GM23248 (cell line): ENCODE measurements at regions not wholly inside any gene's neighbourhood (a gene's known extent, or its start where the extent isn't known, plus 50 kb on each side); places are given as distances from the start of the nearest gene placed in this dataset.

ENCODE experiments used
- DNase-seq: peaks from one replicate; pipeline ENCODE4 v3.0.0-alpha.2; 2015
- H2AFZ ChIP-seq: fragments of 200-600 bp; sonication (generic); 2 replicates; pipeline ENCODE4 v1.6.1; 2016; ENCODE audit warnings: antibody characterized with exemption
- H3F3A ChIP-seq: fragments of 200-600 bp; sonication (generic); 2 replicates; pipeline ENCODE4 v1.6.1; 2016; ENCODE audit warnings: mild to moderate bottlenecking, antibody characterized with exemption, mixed run types; ENCODE audit not compliant: insufficient read depth
- H3K27ac ChIP-seq: fragments of 200-600 bp; sonication (generic); 2 replicates; pipeline ENCODE4 v1.5.1; 2016; ENCODE audit warnings: mild to moderate bottlenecking
- H3K27me3 ChIP-seq: fragments of 200-600 bp; sonication (generic); replicated peaks from 2 replicates; pipeline ENCODE4 v1.6.1; 2016; ENCODE audit warnings: mild to moderate bottlenecking; ENCODE audit not compliant: insufficient read depth
- H3K36me3 ChIP-seq: fragments of 200-600 bp; sonication (generic); 2 replicates; pipeline ENCODE4 v1.6.1; 2016; ENCODE audit warnings: low read depth, mild to moderate bottlenecking
- H3K4me1 ChIP-seq: fragments of 200-600 bp; sonication (generic); 2 replicates; pipeline ENCODE4 v1.6.1; 2016; ENCODE audit warnings: mild to moderate bottlenecking; ENCODE audit not compliant: insufficient read depth
- H3K4me2 ChIP-seq: fragments of 200-600 bp; sonication (generic); one replicate; pipeline ENCODE4 v1.6.1; 2016; ENCODE audit warnings: mild to moderate bottlenecking; ENCODE audit not compliant: unreplicated experiment
- H3K4me3 ChIP-seq: fragments of 200-600 bp; sonication (generic); 2 replicates; pipeline ENCODE4 v1.5.1; 2016; ENCODE audit warnings: mild to moderate bottlenecking
- H3K79me2 ChIP-seq: fragments of 200-600 bp; sonication (generic); 2 replicates; pipeline ENCODE4 v1.6.1; 2016; ENCODE audit warnings: mild to moderate bottlenecking; ENCODE audit not compliant: insufficient read depth
- H3K9ac ChIP-seq: fragments of 200-600 bp; sonication (generic); 2 replicates; pipeline ENCODE4 v1.6.1; 2016; ENCODE audit warnings: mild to moderate bottlenecking
- H3K9me2 ChIP-seq: fragments of 200-600 bp; sonication (generic); 2 replicates; pipeline ENCODE4 v1.6.1; 2016; ENCODE audit warnings: mixed run types, mild to moderate bottlenecking, moderate library complexity; ENCODE audit not compliant: insufficient read depth
- H3K9me3 ChIP-seq: fragments of 200-600 bp; sonication (generic); one replicate; pipeline ENCODE4 v1.6.1; 2017; ENCODE audit warnings: low read depth
- H4K20me1 ChIP-seq: fragments of 200-600 bp; sonication (generic); 2 replicates; pipeline ENCODE4 v1.6.0; 2016; ENCODE audit not compliant: insufficient read depth
- EZH2 ChIP-seq: fragments of 200-600 bp; sonication (generic); IDR thresholded peaks from 2 replicates; pipeline ENCODE4 v1.6.1; 2018; ENCODE audit warnings: antibody characterized with exemption, mild to moderate bottlenecking; ENCODE audit not compliant: insufficient read depth, poor library complexity, severe bottlenecking
- EZH2phosphoT487 ChIP-seq: fragments of 200-600 bp; sonication (generic); IDR thresholded peaks from 2 replicates; pipeline ENCODE4 v1.6.1; 2018; ENCODE audit warnings: antibody characterized with exemption, moderate library complexity, mild to moderate bottlenecking, low read depth; ENCODE audit not compliant: insufficient read depth
- WGBS, 2 experiments: methylation state at CpG; one replicate each; pipeline ENCODE4 v1.1.6; 2015 to 2017; ENCODE audit warnings: low lambda C conversion rate in 2 of 2, low coverage in 1 of 2; ENCODE audit errors: missing lambda C conversion rate in 2 of 2; 5-methylcytosine and 5-hydroxymethylcytosine counted together
- in situ Hi-C: fragments of 300-500 bp; cut with MboI; formaldehyde crosslinking; loops from 2 replicates; pipeline ENCODE4 v1.15.0; 2020

DNA sequence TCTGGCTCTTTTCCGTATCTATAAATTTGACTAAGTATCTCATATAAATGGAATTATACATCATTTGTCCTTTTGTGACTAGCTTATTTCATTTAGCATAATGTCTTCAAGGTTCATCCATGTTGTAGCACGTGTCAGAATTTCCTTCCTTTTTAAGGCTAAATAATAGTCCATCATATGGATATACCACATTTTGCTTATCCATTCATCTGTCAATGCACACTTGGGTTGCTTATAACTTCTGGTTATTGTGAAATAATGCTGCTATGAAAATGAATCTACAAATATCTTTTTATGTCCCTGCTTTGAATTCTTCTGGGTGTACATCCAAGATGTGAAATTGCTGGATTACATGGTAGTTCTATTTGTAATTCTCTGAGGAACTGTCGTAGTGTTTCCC lies 119.6 kb downstream of the RHOU start:
- no peak for DNase-seq
- H3K9me3 ChIP-seq, result no peaks in the 10 kb centered on the region
- 0 out of 2 replicates have a peak, but pooled peaks cover 2% of the 10 kb centered on the region for H3F3A ChIP-seq
- no peak for TF ChIP-seq EZH2
- TF ChIP-seq EZH2phosphoT487, result no peak
- H3K4me2 ChIP-seq, result no peak overlapping the region
- 69 to 71% methylated on average over 3 of the region's 3 CpGs for WGBS, 2 experiments
- H4K20me1 ChIP-seq, result no peaks in the 10 kb centered on the region
- no peaks in the 10 kb centered on the region for H3K36me3 ChIP-seq
- no peaks in the 10 kb centered on the region for H3K4me1 ChIP-seq
- H3K27ac ChIP-seq, result no peak overlapping the region
- in situ Hi-C loops, result no loop called here
- H3K9ac ChIP-seq, result no peak overlapping the region
- no peaks in the 10 kb centered on the region for H3K79me2 ChIP-seq
- H3K9me2 ChIP-seq, result no peaks in the 10 kb centered on the region
- H3K27me3 ChIP-seq, result peaks cover 12% of the 10 kb centered on the region
- no peak overlapping the region for H3K4me3 ChIP-seq
- no peak overlapping the region for H2AFZ ChIP-seq

DNA sequence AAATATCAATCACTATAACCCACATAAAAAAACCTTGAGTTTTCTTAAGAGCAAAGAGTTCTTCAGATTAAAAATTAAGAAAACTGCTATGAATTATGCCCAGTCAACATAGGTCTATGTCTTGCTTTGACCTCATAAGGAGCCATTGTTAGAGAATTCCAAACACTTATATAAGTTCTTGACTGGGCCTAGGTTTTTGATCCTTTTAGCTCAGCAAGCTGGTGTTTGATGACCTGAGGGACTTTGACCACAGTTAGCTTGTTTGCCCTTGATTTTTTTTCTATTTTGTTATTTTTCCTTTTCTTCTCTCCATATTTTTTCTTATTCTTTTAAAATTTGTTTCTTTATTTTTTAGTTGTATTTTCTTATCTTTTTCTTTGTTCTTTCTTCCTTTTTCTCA lies 122.3 kb downstream of the RHOU start:
- H3K79me2 ChIP-seq, result no peaks in the 10 kb centered on the region
- H3K4me2 ChIP-seq, result no peak overlapping the region
- no peak overlapping the region for H3K27ac ChIP-seq
- in situ Hi-C loops, result no loop called here
- H2AFZ ChIP-seq, result no peak overlapping the region
- H4K20me1 ChIP-seq, result no peaks in the 10 kb centered on the region
- peaks cover 18% of the 10 kb centered on the region for H3K4me1 ChIP-seq
- H3K9me2 ChIP-seq, result no peaks in the 10 kb centered on the region
- H3K9ac ChIP-seq, result no peak overlapping the region
- H3F3A ChIP-seq, result peaks cover 15% of the 10 kb centered on the region; the same call in 1 of the 2 replicates
- H3K27me3 ChIP-seq, result peaks cover 12% of the 10 kb centered on the region
- H3K36me3 ChIP-seq, result no peaks in the 10 kb centered on the region
- DNase-seq, result no peak
- no peak overlapping the region for H3K4me3 ChIP-seq
- TF ChIP-seq EZH2phosphoT487 (no peak), EZH2 (no peak)
- H3K9me3 ChIP-seq, result no peaks in the 10 kb centered on the region

DNA sequence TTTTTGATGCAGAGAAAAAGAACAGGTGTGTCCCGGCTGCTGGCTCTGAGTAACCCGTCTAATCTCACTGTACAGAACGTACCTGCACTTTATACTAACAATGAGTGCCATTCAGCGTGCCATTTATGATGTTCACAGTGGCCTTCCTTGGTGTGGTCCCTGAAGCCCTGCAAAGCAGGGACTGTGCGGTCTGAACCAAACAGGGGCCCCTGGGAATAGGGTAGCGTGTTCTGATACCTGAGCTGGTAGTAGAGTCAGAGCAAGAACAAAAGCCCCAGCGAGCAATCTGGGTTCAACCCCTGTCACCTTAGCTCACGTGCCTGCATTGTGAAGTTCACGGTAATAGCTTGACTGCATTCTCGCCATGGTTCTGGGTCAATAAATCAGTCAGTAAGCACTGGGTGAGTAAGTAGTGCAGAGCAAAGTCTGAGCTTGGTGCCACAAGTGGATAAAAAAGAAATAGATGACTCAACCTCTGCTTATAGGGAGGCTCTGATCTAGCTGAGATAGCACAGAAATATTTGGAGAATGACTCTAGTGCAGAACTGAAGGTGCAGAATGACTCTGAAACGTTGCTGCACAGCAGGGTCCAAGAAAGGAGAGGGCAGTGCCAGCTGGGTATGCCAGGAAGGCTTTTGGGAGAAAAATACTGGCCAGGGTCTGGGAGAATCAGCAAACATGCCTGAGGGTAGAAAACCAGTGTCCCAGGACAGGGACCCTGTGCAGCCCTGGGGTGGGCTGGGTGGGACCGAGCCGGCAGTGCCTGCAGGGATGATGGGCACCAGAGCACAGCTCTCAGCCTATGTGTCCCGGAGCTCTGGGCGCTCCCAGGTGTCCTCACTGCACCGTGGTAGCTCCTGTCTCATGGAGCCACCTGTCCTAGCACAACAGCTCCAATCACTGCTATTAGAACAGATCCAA lies 125.9 kb downstream of the RHOU start:
- in situ Hi-C loops, result no loop called here
- H3K79me2 ChIP-seq, result no peaks in the 10 kb centered on the region
- no peak overlapping the region for H3K27ac ChIP-seq
- peaks cover 18% of the 10 kb centered on the region for H3K4me1 ChIP-seq
- no peak overlapping the region for H3K4me3 ChIP-seq
- no peaks in the 10 kb centered on the region for H3K9me2 ChIP-seq
- H3F3A ChIP-seq, result peaks cover 15% of the 10 kb centered on the region; the same call in 1 of the 2 replicates
- H3K27me3 ChIP-seq, result peaks cover 8% of the 10 kb centered on the region
- WGBS, 2 experiments, result 56 to 58% methylated on average over 16 of the region's 16 CpGs
- H3K36me3 ChIP-seq, result no peaks in the 10 kb centered on the region
- no peak overlapping the region for H2AFZ ChIP-seq
- TF ChIP-seq EZH2 (no peak), EZH2phosphoT487 (no peak)
- no peaks in the 10 kb centered on the region for H4K20me1 ChIP-seq
- H3K4me2 ChIP-seq, result no peak overlapping the region
- peak; percentile 92 for DNase-seq
- no peak overlapping the region for H3K9ac ChIP-seq
- H3K9me3 ChIP-seq, result no peaks in the 10 kb centered on the region

DNA sequence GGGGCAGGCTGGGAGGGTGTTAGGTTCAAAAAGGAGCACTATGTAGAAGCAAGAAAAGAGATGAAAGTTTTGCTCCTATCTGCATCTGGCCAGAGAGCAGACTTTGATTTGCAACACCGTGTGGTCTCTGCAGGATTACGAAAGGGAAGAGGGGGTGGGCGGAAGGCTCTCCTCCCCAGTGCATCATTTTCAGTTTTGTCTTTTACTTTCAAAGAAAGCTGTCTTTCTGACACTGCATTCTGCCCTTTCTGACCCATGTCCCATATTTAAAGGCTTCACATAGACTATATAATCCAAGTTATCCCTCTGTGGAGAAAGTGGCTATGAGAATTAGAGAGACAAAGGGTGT lies 126.5 kb downstream of the RHOU start:
- no peak overlapping the region for H3K4me2 ChIP-seq
- H4K20me1 ChIP-seq, result no peaks in the 10 kb centered on the region
- H3K4me3 ChIP-seq, result no peak overlapping the region
- TF ChIP-seq EZH2phosphoT487 (no peak), EZH2 (no peak)
- no peaks in the 10 kb centered on the region for H3K9me2 ChIP-seq
- no peaks in the 10 kb centered on the region for H3K36me3 ChIP-seq
- in situ Hi-C loops, result no loop called here
- no peak overlapping the region for H2AFZ ChIP-seq
- peak; percentile 23 for DNase-seq
- H3K79me2 ChIP-seq, result no peaks in the 10 kb centered on the region
- no peaks in the 10 kb centered on the region for H3K9me3 ChIP-seq
- H3K27ac ChIP-seq, result no peak overlapping the region
- H3K9ac ChIP-seq, result no peak overlapping the region
- H3K4me1 ChIP-seq, result peaks cover 18% of the 10 kb centered on the region
- 42 to 49% methylated on average over 3 of the region's 3 CpGs for WGBS, 2 experiments
- peaks cover 15% of the 10 kb centered on the region; the same call in 1 of the 2 replicates for H3F3A ChIP-seq
- H3K27me3 ChIP-seq, result peaks cover 2% of the 10 kb centered on the region
